H7 (cell line): ENCODE measurements at regions not wholly inside any gene's neighbourhood (a gene's known extent, or its start where the extent isn't known, plus 50 kb on each side); places are given as distances from the start of the nearest gene placed in this dataset.
A peak's percentile ranks its signal among the peaks of the same experiment; 100 is the strongest.

ENCODE experiments used
- DNase-seq: peaks from one replicate; pipeline ENCODE4 v3.0.0; 2012
- H3K27me3 ChIP-seq: 2 replicates; pipeline ENCODE4 v1.6.0; 2011; ENCODE audit warnings: mild to moderate bottlenecking, low read length; ENCODE audit not compliant: control insufficient read depth, insufficient read depth
- H3K36me3 ChIP-seq: replicated peaks from 2 replicates; pipeline ENCODE4 v1.5.1; 2011; ENCODE audit warnings: low read length; ENCODE audit not compliant: control insufficient read depth, insufficient read depth
- H3K4me3 ChIP-seq: 2 replicates; pipeline ENCODE4 v1.5.1; 2011; ENCODE audit warnings: low read depth, mild to moderate bottlenecking, control low read depth, low read length, moderate library complexity; ENCODE audit not compliant: insufficient read depth

GRCh38 chr5:104429911-104430310 lies 867.3 kb upstream of the NUDT12 start:
- Histone ChIP-seq H3K36me3 (no peaks in the 10 kb centered on the region), H3K27me3 (no peaks in the 10 kb centered on the region), H3K4me3 (no peak overlapping the region)
- DNase-seq: no peak

DNA sequence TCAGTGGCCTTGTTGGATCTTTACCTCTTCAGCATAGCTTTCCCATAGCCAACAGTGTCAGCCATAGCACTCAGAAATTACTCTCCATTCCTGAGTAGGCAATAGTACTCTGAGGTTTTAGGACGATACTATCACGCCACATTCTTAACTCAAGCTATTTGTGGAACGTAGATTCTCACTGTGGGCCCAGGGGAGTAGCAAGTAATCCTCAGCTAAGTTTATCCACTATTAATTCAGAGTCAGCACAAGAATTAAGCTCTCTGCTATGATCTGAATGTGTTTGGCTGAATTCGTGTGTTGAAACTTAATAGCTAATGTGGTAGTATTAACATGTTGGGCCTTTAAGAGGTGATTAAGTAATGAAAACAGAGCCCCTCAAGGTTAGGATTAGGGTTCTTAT lies 858.8 kb upstream of the NUDT12 start:
- no peak for DNase-seq
- H3K36me3 ChIP-seq: no peaks in the 10 kb centered on the region
- H3K27me3 ChIP-seq: no peaks in the 10 kb centered on the region
- H3K4me3 ChIP-seq: no peak overlapping the region

- Histone ChIP-seq H3K27me3 (no peaks in the 10 kb centered on the region), H3K36me3 (no peaks in the 10 kb centered on the region), H3K4me3 (no peak overlapping the region)
- DNase-seq: no peak
Observed at GRCh38 chr5:104418056-104418455, 855.5 kb upstream of the NUDT12 start.

DNA sequence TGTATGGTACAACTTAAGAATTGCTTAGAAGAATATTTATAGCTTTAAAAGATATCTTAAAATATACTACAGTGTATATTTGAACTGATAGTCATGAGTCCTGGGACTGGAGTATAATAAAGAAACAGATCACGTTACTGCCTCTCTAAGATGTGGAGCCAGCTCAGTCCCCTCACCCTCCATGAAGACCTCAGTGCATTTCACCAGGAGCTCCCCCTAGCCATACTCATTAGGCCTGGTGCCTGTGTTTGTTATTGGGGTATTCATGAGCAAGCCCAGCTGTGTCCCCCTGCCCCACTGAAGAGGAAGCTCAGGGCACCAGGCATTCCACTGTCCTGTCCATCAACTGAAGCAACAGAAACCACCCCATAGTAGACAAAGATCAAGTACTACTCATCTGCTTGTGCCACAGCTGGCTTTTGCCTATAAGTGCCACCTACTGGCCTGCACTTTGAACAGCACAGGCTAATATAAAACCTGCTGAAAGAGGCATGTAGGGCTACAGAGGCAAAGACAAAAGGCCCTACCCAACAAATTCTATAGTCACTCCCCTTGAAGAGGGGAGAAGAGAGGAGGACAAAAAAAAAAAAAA lies 850.2 kb upstream of the NUDT12 start:
- no peaks in the 10 kb centered on the region for H3K36me3 ChIP-seq
- H3K4me3 ChIP-seq: no peak overlapping the region
- DNase-seq: peak; percentile 4
- no peaks in the 10 kb centered on the region for H3K27me3 ChIP-seq

DNA sequence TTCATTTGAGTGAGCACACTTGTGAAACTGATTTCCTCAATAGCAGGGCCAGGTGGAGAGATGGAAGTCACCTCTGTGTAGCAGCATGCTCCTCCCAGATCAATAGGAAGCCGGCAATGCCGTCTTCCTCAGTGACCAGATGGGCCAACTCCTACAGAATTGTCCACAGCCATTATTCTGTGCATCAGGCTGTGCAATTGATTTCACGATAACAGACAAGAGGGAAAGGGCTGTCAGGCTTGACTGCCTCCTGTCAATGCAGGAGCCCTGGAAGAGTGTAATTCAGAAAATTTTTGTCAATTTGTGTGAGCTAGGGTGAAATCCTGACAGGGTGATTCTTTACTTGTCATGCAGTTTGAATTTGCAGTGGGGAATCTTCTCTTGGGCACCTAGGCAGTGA lies 838.4 kb upstream of the NUDT12 start:
- DNase-seq: no peak
- Histone ChIP-seq H3K4me3 (no peak overlapping the region), H3K27me3 (no peaks in the 10 kb centered on the region), H3K36me3 (no peaks in the 10 kb centered on the region)

DNA sequence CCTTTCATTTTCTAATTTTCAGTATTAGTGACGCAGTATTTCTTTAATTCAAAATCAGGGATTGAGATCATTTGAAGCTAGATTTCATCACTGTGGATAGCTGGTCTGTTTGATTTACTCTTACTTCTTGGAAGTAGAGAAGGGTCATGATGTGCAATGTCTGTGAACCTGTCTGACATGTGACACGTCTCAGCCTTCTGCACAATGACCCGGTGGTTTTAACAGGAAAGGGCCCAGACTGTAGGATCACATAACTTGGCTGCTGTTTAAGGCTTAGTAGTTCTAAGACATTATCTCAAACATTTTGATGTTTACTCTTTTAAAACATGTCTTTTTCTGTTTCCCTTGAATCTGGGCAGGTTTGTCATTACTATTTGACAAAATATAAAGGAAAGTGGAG lies 823.3 kb upstream of the NUDT12 start:
- Histone ChIP-seq H3K4me3 (no peak overlapping the region), H3K36me3 (no peaks in the 10 kb centered on the region), H3K27me3 (no peaks in the 10 kb centered on the region)
- DNase-seq: no peak

- DNase-seq: no peak
- H3K27me3 ChIP-seq: no peaks in the 10 kb centered on the region
- no peak overlapping the region for H3K4me3 ChIP-seq
- H3K36me3 ChIP-seq: no peaks in the 10 kb centered on the region
Observed at GRCh38 chr5:104375345-104375744, 812.8 kb upstream of the NUDT12 start.

GRCh38 chr5:104372796-104373195 lies 810.2 kb upstream of the NUDT12 start:
- no peaks in the 10 kb centered on the region for H3K27me3 ChIP-seq
- DNase-seq: no peak

GRCh38 chr5:104372376-104372775 lies 809.8 kb upstream of the NUDT12 start:
- Histone ChIP-seq H3K4me3 (no peak overlapping the region), H3K36me3 (no peaks in the 10 kb centered on the region), H3K27me3 (no peaks in the 10 kb centered on the region)
- DNase-seq: no peak

More at GRCh38 chr5:104372796-104373195, 810.2 kb upstream of the NUDT12 start:
- Histone ChIP-seq H3K4me3 (no peak overlapping the region), H3K36me3 (no peaks in the 10 kb centered on the region)

DNA sequence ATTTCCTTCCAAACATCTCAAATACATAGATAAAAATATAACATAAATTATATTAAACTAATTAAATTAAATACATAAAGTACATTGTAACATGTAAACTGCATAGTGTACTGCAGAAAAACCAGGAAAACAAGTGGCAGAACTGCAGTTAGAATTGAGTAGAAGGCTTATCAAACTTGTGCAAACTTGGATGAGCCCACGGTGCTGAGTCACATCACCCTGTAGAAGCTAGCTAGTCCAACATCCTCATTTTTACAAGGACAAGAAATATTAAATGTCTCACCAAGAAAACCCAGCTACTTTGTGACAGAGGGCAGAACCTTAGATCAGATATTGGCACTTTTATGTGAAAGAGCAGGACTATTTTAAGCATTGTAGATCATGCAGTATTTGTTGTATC lies 807.9 kb upstream of the NUDT12 start:
- no peak overlapping the region for H3K4me3 ChIP-seq
- no peaks in the 10 kb centered on the region for H3K36me3 ChIP-seq
- H3K27me3 ChIP-seq: no peaks in the 10 kb centered on the region
- no peak for DNase-seq

DNA sequence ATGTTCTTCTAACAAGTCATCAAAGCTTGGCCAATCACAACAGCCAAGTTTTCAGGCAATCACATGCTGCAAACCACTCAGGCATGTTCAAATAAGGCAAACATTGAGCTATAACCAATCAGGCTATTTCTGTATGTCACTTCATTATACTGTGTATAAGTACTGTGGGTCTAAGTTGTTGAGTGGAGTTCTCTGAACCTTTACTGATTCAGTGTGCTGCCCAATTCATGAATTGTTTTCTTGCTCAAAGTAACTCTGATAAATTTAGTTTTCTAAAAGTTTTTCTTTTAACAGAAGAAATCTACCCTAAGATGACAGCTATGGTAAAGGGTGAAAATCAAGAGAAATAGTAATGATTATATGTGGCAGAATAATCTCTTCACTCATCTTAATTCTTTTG lies 805.4 kb upstream of the NUDT12 start:
- H3K4me3 ChIP-seq: no peak overlapping the region
- DNase-seq: no peak
- H3K36me3 ChIP-seq: no peaks in the 10 kb centered on the region
- H3K27me3 ChIP-seq: no peaks in the 10 kb centered on the region

DNA sequence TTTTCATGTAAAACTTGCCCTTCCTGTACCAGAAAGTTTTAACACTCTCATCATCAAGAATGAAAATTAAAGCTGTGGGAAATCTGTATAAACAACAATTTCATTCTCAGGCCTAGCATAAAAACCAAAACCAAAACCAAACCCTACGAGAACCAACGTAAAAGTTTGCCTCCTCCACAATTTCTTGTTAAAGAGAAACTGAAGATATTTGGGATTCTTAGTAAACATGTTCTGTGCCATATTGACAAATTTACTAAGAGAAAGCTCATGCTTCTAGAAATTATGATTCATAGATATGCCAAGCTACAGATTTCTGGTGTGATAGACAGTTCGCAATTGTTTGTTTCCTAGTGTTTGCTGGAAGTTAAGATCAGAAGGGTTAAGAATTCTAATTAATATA lies 801.0 kb upstream of the NUDT12 start:
- H3K36me3 ChIP-seq: no peaks in the 10 kb centered on the region
- H3K4me3 ChIP-seq: no peak overlapping the region
- DNase-seq: no peak
- H3K27me3 ChIP-seq: no peaks in the 10 kb centered on the region

GRCh38 chr5:104361932-104362331 lies 799.3 kb upstream of the NUDT12 start:
- no peak overlapping the region for H3K4me3 ChIP-seq
- no peaks in the 10 kb centered on the region for H3K27me3 ChIP-seq
- no peak for DNase-seq
- no peaks in the 10 kb centered on the region for H3K36me3 ChIP-seq

DNA sequence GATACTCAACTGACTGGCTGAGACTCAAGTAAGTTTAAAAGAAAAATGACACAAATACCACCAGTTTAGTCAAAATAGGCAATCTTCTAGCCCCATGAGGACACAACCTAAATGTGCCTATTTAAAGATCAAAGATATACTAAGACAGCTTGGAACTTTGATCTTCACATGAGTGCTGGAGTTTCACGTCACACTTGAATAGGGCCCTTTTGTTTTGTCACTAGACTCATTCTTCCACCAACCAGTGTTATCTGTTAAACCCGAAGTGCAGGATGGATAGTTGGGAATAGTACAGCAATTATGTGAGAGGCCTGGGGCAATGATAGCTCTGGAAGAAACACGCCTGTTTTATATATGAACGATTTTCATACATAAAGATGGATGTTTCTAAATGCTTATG lies 792.8 kb upstream of the NUDT12 start:
- no peak for DNase-seq
- Histone ChIP-seq H3K36me3 (no peaks in the 10 kb centered on the region), H3K4me3 (no peak overlapping the region), H3K27me3 (no peaks in the 10 kb centered on the region)

- Histone ChIP-seq H3K27me3 (no peaks in the 10 kb centered on the region), H3K4me3 (no peak overlapping the region), H3K36me3 (no peaks in the 10 kb centered on the region)
- no peak for DNase-seq
Observed at GRCh38 chr5:104353371-104353770, 790.8 kb upstream of the NUDT12 start.

GRCh38 chr5:104352954-104353353 lies 790.4 kb upstream of the NUDT12 start:
- DNase-seq: no peak
- H3K36me3 ChIP-seq: no peaks in the 10 kb centered on the region
- no peaks in the 10 kb centered on the region for H3K27me3 ChIP-seq
- H3K4me3 ChIP-seq: no peak overlapping the region
